ENCODE measurements at regions not wholly inside any gene's neighbourhood (a gene's known extent, or its start where the extent isn't known, plus 50 kb on each side); places are given as distances from the start of the nearest gene placed in this dataset.
"Not testable (repeated sequence)": the region's sequence is repeated elsewhere in the genome, so short reads cannot be mapped to it uniquely, and the experiment has no call there.

- Histone ChIP-seq H3K36me3 (ENCODE audit: control insufficient read depth, insufficient read depth, low read length) (no peaks in the 10 kb centered on the region), H3K27me3 (replicated peaks; ENCODE audit: control insufficient read depth, insufficient read depth, low read length) (no peaks in the 10 kb centered on the region), H3K4me3 (replicated peaks; ENCODE audit: low read depth, low read length) (no peak overlapping the region)
- TF ChIP-seq CTCF (IDR thresholded peaks at IDR 0.05; ENCODE audit: insufficient read depth, low read length, poor library complexity, severe bottlenecking) = no peak
- no peak for DNase-seq (ENCODE audit: extremely low read depth, insufficient read length)
These were observed 223.6 kb downstream of the NMUR2 start for GRCh38 chr5:152181461-152181860.

- no peak for TF ChIP-seq CTCF (IDR thresholded peaks at IDR 0.05; ENCODE audit: insufficient read depth, low read length, poor library complexity, severe bottlenecking)
- Histone ChIP-seq H3K36me3 (ENCODE audit: control insufficient read depth, insufficient read depth, low read length) (no peaks in the 10 kb centered on the region), H3K27me3 (replicated peaks; ENCODE audit: control insufficient read depth, insufficient read depth, low read length) (no peaks in the 10 kb centered on the region), H3K4me3 (replicated peaks; ENCODE audit: low read depth, low read length) (no peak overlapping the region)
- DNase-seq (ENCODE audit: extremely low read depth, insufficient read length) = no peak
These were observed 226.8 kb downstream of the NMUR2 start for GRCh38 chr5:152178350-152178699.

- no peak for TF ChIP-seq CTCF (IDR thresholded peaks at IDR 0.05; ENCODE audit: insufficient read depth, low read length, poor library complexity, severe bottlenecking)
- DNase-seq (ENCODE audit: extremely low read depth, insufficient read length) = no peak
- Histone ChIP-seq H3K36me3 (ENCODE audit: control insufficient read depth, insufficient read depth, low read length) (no peaks in the 10 kb centered on the region), H3K27me3 (replicated peaks; ENCODE audit: control insufficient read depth, insufficient read depth, low read length) (no peaks in the 10 kb centered on the region), H3K4me3 (replicated peaks; ENCODE audit: low read depth, low read length) (no peak overlapping the region)
These were observed 227.3 kb downstream of the NMUR2 start for GRCh38 chr5:152177626-152178349.

GRCh38 chr5:152171888-152172287 lies 233.2 kb downstream of the NMUR2 start:
- Histone ChIP-seq H3K27me3 (replicated peaks; ENCODE audit: control insufficient read depth, insufficient read depth, low read length) (no peaks in the 10 kb centered on the region), H3K4me3 (replicated peaks; ENCODE audit: low read depth, low read length) (no peak overlapping the region), H3K36me3 (ENCODE audit: control insufficient read depth, insufficient read depth, low read length) (no peaks in the 10 kb centered on the region)
- no peak for TF ChIP-seq CTCF (IDR thresholded peaks at IDR 0.05; ENCODE audit: insufficient read depth, low read length, poor library complexity, severe bottlenecking)
- no peak for DNase-seq (ENCODE audit: extremely low read depth, insufficient read length)

- DNase-seq (ENCODE audit: extremely low read depth, insufficient read length) = no peak
- Histone ChIP-seq H3K36me3 (ENCODE audit: control insufficient read depth, insufficient read depth, low read length) (no peaks in the 10 kb centered on the region), H3K4me3 (replicated peaks; ENCODE audit: low read depth, low read length) (no peak overlapping the region), H3K27me3 (replicated peaks; ENCODE audit: control insufficient read depth, insufficient read depth, low read length) (no peaks in the 10 kb centered on the region)
- TF ChIP-seq CTCF (IDR thresholded peaks at IDR 0.05; ENCODE audit: insufficient read depth, low read length, poor library complexity, severe bottlenecking) = no peak
These were observed 234.7 kb downstream of the NMUR2 start for GRCh38 chr5:152170350-152170749.

- Histone ChIP-seq H3K4me3 (replicated peaks; ENCODE audit: low read depth, low read length) (no peak overlapping the region), H3K36me3 (ENCODE audit: control insufficient read depth, insufficient read depth, low read length) (no peaks in the 10 kb centered on the region), H3K27me3 (replicated peaks; ENCODE audit: control insufficient read depth, insufficient read depth, low read length) (no peaks in the 10 kb centered on the region; the same call in 1 of the 2 replicates)
- TF ChIP-seq CTCF (IDR thresholded peaks at IDR 0.05; ENCODE audit: insufficient read depth, low read length, poor library complexity, severe bottlenecking) = no peak
- DNase-seq (ENCODE audit: extremely low read depth, insufficient read length) = no peak
These were observed 240.2 kb upstream of the GLRA1 start for GRCh38 chr5:152164860-152165259.

- not testable (repeated sequence) for DNase-seq (ENCODE audit: extremely low read depth, insufficient read length)
These were observed 235.2 kb upstream of the GLRA1 start for GRCh38 chr5:152159894-152160293.

GRCh38 chr5:152154452-152154851 lies 229.8 kb upstream of the GLRA1 start:
- not testable (repeated sequence) for H3K27me3 ChIP-seq (replicated peaks; ENCODE audit: control insufficient read depth, insufficient read depth, low read length); DNase-seq (ENCODE audit: extremely low read depth, insufficient read length); H3K36me3 ChIP-seq (ENCODE audit: control insufficient read depth, insufficient read depth, low read length); H3K4me3 ChIP-seq (replicated peaks; ENCODE audit: low read depth, low read length)

More at GRCh38 chr5:152159894-152160293, 235.2 kb upstream of the GLRA1 start:
- H3K4me3 ChIP-seq (replicated peaks; ENCODE audit: low read depth, low read length); H3K27me3 ChIP-seq (replicated peaks; ENCODE audit: control insufficient read depth, insufficient read depth, low read length); H3K36me3 ChIP-seq (ENCODE audit: control insufficient read depth, insufficient read depth, low read length): not testable (repeated sequence)

Measured in GM06990 (cell line).